Germinal center (tissue), 1 donor: ENCODE measurements at regions not wholly inside any gene's neighbourhood (a gene's known extent, or its start where the extent isn't known, plus 50 kb on each side); places are given as distances from the start of the nearest gene placed in this dataset.
"Not testable (repeated sequence)": the region's sequence is repeated elsewhere in the genome, so short reads cannot be mapped to it uniquely, and the experiment has no call there.

ENCODE experiments used
- DNase-seq: peaks from one replicate; pipeline ENCODE4 v3.0.0; 2012; ENCODE audit warnings: mixed read lengths, low spot score

DNA sequence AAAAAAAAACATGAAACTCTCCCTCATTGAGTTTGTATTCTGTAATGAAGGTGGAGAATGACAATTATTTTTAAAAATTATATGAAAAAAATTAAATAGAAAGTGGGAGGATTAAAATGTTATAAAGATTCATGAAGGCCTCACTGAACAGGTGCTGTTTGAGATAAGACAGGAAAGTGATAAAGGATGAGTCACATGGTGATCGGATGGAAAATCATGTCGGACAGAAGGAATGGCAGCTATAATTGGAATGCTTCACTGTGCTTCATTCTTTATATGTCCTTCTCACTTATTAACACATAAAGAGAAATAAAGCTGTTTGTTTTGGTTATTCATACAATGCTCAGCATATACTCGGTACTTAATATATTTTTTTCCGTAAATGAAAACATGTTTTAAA is 464.5 kb upstream of the RGMB start:
- no peak for DNase-seq

DNA sequence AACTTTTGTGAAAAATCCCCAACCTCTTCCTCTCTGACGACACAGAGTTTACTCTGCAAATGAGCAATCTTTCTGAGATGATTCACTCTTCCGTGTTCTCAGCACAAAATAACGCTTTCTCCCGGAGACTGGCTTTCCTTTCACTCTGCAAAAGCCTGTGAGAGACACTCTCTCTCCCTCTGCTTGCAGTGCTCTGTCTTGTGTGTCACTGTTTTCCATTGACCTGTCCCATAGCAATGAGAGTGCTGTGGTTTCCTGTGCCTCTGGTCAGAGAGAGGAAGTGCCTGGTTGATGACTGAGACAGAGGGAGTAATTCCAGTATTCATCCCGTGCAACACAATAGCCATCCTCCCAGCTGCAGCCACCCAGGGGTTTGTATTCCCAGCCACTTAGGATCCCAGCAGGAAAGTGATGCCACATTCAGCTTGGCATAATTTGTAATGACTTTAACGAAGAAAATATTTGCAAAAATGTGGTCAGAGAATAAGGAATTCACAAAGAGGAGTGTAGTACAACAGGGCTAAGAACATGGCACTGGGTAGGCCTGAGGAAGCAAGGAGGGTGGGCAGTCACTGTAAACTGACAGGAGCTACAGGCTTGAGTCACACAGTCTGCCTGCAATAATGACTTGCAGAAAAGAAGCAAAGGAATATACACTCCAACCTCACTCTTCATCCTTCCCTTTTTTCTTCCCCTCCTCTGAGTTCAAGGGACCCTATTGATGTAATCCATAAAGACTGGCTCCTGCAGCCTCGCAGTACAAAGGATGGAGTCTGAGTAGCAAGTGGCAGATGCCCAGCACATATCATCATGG is 463.5 kb upstream of the RGMB start:
- DNase-seq, result no peak

DNA sequence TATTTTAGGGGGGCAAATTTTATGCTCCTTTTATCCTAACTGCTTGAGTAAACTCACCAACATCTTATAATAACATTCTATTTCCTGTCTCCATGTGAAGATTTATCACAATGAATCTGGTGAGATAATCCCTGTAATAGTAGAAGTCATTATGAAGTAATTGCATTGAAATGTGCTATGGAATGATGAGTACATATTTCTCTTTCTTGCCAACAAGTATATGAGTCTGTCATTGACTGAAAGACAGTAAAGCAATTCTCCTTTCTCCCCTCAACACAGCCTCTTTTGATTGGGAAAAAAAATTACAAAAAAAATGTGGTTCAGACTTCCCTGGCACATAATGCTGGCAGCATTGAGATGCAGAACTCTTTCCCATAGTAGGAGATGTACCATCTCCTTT is 459.2 kb upstream of the RGMB start:
- no peak for DNase-seq

DNA sequence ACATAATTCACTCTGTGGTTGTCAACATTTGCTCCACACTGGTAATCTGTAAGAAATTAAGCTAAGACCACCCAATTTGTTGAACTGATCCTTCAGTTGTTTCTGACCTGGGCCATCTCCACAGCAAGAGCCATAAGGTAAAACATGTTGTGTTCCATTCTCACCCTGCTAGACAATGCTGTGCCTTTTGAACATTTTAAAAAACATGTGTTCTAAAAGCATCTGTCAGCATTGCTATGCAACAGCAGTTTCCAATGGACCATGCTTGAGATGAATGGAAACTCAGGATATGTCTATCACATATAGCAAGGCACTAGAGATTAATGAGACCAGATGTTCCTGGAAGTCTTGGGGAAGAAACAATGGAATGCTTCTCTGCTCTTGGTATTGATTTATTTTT is 455.1 kb upstream of the RGMB start:
- DNase-seq, result no peak

DNA sequence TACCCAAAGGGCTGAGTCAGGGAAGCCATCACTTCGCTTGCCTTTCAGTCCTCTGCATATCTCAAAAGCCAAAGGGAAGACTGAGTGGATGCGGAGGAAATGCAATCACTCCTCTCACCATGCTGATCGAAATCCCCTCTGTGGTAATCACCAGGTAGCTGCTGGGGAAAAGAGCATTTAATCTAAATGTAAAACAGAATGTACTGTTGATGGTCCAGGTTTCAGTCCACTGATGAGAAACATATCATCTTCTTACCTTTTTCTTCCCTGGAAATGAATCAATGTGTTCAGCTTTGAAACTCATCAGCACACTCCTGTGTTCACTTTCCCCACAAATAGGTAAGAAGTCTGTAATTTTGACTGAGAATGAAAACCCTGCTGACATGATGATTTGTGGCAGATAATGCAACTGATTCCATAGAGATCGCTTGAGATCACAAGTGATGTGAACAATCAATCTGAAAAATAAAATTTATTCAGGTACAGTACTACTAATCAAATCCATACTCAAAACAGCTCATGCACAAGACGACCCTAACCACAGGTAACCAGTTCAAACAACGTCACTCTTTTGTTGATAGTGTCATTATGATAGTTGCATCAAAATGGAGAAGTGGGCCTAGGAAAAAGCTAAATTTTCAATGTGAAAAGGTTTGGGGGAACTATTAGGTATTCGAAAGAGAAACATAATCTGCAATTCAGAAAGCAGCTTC is 454.0 kb upstream of the RGMB start:
- DNase-seq, result no peak

DNA sequence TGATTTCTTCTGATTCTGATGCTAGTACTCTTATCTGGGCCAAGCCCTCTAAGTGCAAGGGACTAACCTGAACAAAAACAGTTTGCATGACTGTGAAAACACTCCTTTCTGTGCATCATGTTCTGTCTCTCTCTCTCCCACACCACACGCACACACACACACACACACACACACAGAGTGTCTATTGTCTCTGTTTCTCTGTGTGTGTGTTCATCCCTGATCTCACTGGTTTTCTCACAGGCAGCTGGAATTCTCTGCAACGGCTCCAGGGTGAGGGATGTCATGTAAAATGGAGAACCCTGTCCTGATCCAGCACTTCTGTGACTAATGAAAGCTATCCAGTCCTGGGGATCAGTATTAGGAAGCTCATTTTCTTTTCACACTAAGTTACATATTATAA is 453.1 kb upstream of the RGMB start:
- no peak for DNase-seq

DNA sequence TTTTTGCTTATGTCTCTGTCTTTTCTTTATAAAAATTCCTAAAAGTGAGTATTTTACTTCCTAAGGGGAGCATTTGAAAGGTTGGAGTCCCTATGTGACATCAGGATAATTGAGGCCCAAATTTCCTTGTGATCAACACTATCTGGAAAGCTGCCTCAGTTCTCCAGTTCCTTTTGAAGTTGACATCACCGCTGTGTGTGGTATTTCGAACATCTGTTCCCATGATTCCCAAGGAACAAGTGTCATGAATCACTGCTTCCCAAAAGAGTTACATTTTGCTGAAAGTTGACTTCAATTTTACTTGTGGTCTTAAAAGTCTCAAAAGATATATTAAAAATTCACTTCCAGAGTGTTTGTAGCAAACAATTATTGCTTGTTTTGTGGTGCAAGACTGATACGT is 452.1 kb upstream of the RGMB start:
- no peak for DNase-seq

DNA sequence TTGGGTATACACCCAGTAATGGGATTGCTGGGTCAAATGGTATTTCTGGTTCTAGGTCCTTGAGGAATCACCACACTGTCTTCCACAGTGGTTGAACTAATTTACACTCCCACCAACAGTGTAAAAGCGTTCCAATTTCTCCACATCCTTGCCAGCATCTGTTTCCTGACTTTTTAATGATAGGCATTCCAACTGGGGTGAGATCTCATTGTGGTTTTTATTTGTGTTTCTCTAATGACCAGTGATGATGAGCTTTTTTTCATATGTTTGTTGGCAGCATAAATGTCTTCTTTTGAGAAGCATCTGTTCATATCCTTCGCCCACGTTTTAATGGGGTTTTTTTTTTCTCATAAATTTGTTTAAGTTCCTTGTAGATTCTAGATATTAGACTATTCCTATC is 448.3 kb upstream of the RGMB start:
- DNase-seq, result not testable (repeated sequence)

DNA sequence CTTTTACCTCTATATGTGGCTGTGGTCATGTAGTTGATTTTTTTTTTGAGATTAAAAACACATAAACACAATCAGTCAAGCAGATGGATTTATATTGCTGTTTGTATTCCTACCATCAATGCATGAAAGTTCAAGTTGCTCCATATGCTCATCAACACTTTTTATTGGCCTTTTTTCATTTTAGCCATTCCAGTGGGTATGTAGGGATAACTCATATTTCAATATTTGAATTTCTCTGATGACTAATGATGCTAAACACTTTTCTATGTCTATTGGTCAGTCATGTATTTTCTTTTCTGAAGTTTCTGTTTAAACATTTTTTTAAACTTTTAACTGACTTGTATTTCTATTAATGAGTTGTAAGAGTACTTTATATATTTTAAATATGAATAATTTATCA is 445.4 kb upstream of the RGMB start:
- DNase-seq, result no peak

DNA sequence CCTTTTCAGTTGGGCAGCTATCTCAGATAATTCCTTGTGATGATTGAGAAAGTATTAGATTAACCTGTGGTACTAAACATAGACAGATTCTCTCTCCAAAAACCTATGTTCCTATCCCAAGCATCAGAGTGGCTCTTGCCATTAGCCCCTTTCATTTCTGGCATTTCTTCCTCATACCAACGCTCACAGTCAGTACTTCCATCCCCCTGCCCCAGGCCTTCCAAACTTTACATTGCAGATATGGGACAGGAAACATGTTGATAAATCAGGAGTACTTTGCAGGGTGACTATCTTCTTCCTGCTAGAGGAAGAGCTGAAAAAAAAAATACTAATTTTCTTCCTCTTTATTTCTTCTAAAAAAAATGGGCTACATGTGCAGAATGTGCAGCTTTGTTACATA is 442.6 kb upstream of the RGMB start:
- no peak for DNase-seq

DNA sequence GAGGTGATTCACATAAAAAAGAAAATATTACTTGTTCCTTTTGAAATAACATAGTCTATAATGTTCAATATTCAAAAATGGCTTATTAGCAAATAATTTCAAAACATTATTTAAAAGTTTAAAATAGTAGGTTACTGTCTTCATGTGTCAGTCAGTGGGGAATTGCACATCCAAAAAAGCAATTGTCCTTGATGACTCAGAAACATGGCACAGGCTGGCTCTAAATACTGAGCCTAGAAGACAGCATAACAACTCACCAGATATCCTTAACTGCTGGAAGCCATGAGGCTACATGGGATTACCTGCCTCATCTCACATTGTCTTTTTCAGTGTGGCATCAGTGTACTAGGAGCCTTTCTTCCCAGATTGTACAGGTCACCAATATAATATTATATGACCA is 439.5 kb upstream of the RGMB start:
- DNase-seq, result no peak

DNA sequence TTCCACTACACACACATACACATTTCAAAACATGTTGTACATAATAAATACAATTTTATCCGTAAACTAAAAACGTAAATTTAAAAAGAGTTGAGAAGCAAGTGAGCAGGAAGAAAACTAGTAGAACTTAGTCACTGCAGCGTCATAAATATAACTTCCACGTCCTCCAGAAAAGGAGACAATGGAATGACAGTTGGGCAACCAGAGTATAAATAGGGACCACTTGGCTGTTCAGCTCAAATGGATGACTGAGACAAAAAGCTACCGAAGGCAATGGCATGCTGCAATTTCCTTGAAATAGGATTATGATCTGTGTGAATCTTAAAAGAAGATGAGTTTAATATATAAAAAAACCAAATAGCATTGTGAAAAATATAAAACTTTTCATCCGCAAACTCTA is 438.5 kb upstream of the RGMB start:
- DNase-seq, result no peak

DNA sequence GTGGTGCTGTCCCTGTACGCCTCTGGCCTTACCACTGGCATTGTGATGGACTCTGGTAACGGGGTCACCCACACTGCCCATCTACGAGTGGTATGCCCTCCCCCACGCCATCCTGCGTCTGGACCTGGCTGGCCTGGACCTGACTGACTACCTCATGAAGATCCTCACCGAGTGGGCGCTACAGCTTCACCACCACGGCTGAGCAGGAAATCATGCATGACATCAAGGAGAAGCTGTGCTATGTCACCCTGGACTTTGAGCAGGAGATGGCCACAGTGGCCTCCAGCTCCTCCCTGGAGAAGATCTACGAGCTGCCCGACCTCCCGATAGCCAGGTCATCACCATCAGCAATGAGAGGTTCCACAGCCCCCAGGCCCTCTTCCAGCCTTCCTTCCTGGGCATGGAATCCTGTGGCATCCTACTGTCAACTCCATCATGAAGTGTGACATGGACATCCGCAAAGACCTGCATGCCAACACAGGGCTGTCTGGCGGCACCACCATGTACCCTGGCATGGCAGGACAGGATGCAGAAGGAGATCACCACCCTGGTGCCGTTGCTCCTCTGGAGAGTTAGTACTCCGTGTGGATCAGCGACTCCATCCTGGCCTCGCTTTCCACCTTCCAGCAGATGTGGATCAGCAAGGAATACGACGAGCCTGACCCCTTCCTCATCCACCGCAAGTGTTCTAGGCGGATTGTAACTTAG is 434.2 kb upstream of the RGMB start:
- no peak for DNase-seq

DNA sequence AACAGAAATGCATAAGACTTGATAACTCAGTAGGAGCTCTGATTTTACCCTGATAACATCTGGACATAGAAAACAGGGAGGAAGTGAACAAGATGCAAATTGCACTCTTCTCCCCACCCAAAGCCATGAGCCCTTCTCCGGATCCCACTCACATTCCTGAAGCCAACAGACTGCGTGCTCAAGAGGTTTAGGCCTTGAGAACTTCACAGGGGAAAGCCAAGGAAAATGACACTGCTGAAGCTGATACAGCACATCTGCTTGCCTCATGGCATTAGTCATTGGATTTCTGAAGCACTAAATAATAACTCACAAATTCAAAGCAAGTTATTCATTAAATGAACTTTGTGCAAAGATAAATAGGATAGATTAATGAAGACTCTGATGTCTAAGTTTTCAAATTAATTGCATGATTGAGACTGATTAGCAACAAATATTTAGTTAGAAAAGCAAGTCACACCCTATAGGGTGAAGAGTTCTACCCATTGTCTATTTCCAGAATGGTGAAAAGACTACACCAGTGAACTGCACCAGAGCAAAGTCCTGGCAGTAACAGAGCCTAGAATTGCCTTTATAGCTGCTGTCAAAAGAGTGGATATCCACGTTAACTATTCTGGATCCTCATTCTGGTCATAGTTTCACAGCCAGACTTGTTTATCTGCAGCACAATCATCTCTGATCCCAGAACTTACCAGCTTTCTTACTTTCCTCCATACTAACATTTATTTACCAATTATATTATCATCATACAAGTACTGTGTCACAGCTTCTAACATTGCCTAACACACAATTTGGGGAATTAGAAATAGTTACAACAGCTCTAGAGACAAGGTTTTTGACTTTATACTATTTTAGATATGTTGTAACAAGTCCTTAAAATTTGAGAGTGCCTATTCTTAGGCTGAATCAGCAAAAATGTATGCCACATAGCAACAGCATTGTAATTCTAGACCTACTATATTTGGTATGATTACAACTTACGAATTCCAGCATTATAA is 432.1 kb upstream of the RGMB start:
- DNase-seq, result no peak

DNA sequence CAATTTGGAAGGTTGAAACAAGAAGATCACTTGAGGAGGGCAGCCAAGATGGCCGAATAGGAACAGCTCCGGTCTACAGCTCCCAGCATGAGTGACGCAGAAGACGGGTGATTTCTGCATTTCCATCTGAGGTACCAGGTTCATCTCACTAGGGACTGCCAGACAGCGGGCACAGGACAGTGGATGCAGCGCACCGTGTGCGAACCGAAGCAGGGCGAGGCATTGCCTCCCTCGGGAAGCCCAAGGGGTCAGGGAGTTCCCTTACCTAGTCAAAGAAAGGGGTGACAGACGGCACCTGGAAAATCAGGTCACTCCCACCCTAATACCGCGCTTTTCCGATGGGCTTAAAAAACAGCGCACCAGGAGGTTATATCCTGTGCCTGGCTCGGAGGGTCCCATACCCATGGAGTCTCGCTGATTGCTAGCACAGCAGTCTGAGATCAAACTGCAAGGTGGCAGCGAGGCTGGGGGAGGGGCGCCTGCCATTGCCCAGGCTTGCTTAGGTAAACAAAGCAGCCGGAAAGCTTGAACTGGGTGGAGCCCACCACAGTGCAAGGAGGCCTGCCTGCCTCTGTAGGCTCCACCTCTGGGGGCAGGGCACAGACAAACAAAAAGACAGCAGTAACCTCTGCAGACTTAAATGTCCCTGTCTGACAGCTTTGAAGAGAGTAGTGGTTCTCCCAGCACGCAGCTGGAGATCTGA is 430.4 kb upstream of the RGMB start:
- DNase-seq, result not testable (repeated sequence)

DNA sequence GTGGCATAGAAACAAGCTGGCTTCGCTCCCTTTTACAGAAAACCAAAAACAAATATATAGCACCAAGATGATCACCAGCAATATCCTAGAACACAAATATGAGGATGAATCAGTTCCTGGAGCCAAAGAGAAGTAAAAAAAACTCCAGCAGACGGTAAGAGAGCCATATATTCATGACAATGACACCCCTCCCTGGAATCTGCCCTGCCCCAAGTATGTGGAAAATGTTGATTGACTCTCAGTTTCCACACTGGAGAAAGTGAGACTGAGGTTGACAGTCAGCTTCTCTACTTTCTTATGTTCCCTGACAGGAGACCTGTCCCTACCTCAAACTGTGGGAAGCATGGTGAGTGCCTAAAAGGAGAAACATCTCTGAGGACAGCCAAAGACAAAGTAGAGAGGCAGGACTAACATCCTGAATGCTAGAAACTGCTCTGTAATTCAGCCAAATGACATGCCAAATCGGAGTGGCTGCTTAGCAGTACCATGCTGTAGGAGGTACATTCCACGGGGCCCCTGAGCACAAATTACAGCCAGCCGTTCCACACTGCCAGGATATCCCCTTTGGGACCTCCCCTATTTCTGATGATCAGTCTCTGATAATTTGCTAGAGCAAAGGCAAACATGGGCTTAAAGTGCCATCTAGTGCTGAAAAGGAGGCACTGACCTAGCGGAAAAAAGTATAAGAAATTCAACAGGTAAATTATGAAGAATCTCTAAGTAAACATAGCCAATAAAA is 424.0 kb upstream of the RGMB start:
- DNase-seq, result no peak

DNA sequence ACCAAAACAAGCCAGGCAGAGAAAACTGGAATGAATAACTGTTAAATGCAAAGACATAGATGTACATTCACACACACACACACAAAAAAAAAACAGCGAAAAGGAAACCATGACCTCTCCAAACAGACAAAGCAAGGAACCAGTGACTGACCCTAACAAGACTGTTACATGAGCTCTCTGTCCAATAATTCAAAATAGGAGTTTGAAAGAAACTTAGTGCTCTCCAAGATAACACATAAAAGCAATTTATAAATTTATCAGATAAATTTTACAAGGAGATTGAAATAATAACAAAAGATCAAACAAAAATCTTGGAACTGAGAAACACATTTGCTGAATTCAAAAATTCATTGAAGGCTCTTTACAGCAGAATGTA is 423.5 kb upstream of the RGMB start:
- DNase-seq, result no peak

DNA sequence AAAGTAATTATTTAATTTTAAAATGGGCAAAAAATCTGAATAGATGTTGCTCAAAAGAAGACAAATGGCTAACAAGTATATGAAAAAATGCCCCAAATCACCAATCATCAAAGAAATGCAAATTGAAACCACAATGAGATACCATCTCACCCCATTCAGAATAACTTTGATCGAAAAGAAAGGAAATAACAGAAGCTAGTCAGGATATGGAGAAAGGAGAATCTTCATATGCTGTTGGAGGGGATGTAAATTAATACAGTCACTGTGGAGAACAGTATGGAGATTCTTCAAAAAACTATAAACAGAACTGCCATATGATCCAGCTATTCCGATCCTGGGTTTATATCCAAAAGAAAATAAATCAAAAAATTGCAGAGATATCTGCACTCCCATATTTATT is 418.5 kb upstream of the RGMB start:
- no peak for DNase-seq

DNA sequence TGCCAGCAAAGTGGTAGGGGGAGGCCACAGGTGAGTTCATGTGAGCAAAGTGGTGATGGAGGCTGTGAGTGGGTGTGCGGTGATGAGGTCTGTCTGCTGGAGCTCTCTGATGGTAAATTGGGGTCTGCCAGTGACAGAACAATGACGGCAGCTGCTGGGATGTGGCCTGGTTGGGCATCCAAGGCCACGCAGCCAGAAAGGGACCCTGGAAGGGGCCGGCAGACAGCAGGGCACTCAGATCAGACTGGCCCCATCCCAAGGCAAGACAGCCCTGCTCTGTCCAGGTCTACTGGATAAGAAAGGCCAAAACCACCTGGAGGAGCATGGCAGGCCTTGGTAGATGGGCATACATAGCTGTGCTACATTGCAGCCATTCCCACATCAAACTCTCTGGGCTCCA is 412.9 kb upstream of the RGMB start:
- no peak for DNase-seq

DNA sequence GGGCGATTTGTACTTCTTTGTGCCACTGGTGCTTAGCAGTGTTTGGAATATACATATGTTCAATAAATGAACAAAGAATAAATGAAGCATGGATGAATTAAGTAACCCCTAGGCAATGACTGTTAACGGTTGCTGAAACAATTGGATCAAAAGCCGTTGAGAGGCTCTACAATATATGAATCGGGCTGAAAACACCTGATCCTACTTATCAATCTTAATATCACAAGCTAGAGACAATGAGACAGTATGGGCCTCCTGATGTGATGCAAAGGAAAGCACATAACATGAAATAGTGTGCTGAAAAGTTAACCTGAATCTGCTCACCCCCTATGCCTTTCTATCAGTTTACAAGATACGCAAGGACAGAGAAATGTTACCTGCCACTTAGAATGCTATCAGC is 410.3 kb upstream of the RGMB start:
- DNase-seq, result no peak

DNA sequence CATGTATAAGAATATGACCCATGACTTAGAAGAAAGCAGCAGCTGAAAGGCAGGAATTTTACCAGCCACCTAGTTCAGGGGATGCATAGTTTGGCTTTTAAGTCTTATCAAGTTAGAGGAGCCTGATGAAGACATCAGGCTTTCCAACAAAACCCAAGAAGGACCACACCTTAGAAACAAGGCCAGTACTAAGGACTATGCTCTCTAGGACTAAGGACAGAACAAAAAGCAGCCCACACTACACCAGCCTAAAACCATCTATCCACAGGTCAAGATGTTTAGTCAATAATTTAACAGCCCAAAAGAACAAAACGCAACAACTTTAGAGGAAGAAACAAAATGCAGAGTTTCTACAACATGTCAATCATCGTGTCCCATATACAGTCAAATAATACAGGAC is 408.9 kb upstream of the RGMB start:
- no peak for DNase-seq
